ENCODE measurements at regions not wholly inside any gene's neighbourhood (a gene's known extent, or its start where the extent isn't known, plus 50 kb on each side); places are given as distances from the start of the nearest gene placed in this dataset.
"Not testable (repeated sequence)": the region's sequence is repeated elsewhere in the genome, so short reads cannot be mapped to it uniquely, and the experiment has no call there.

GRCh38 chr13:88801361-88801760 lies 1130.2 kb downstream of the SLITRK5 start:
- Histone ChIP-seq H3K4me3 (ENCODE audit: low read depth in 1 of 2, low read length in 2 of 2) (no peak overlapping the region), H3K9me3 (ENCODE audit: control insufficient read depth in 2 of 2, insufficient read depth in 1 of 2, low read depth in 1 of 2, low read length in 1 of 2) (no peaks in the 10 kb centered on the region), H3K4me1 (ENCODE audit: control insufficient read depth in 2 of 2, insufficient read depth in 2 of 2, low read length in 1 of 2) (no peaks in the 10 kb centered on the region), H3K27ac (ENCODE audit: low read depth in 2 of 2, low read length in 1 of 2) (no peak overlapping the region), H3K36me3 (ENCODE audit: control insufficient read depth in 2 of 2, insufficient read depth in 2 of 2, low read length in 1 of 2) (no peaks in the 10 kb centered on the region), H3K27me3 (ENCODE audit: control insufficient read depth in 1 of 2, insufficient read depth in 2 of 2, low read length in 2 of 2) (no peaks in the 10 kb centered on the region)
- 94 to 96% methylated on average over 1 of the region's 1 CpG for WGBS, 2 donors

DNA sequence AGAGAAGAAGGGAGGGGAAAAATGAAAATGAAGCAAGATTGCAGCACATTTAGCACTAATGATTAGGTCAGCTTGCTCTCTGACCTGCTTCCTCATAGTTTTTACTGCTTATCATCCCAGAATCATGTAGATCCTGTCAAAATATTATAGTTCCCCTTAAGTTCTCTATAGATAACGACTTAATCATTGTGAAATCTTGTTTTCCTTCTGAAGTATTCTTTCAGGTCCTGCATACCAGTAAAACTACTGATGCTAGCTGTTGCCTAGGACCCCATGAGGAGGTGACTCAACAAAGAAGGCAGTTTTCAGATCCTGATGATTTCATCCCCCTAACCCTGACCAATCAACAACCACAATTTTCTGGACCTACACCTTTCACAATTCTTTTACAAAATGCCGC lies 1131.7 kb downstream of the SLITRK5 start:
- Histone ChIP-seq H3K27me3 (ENCODE audit: control insufficient read depth in 1 of 2, insufficient read depth in 2 of 2, low read length in 2 of 2) (no peaks in the 10 kb centered on the region), H3K9me3 (ENCODE audit: control insufficient read depth in 2 of 2, insufficient read depth in 1 of 2, low read depth in 1 of 2, low read length in 1 of 2) (no peaks in the 10 kb centered on the region), H3K4me1 (ENCODE audit: control insufficient read depth in 2 of 2, insufficient read depth in 2 of 2, low read length in 1 of 2) (no peaks in the 10 kb centered on the region)

GRCh38 chr13:88806438-88806837 lies 1135.3 kb downstream of the SLITRK5 start:
- Histone ChIP-seq H3K27ac (ENCODE audit: low read depth in 2 of 2, low read length in 1 of 2) (no peak overlapping the region), H3K36me3 (ENCODE audit: control insufficient read depth in 2 of 2, insufficient read depth in 2 of 2, low read length in 1 of 2) (no peaks in the 10 kb centered on the region), H3K4me1 (ENCODE audit: control insufficient read depth in 2 of 2, insufficient read depth in 2 of 2, low read length in 1 of 2) (no peaks in the 10 kb centered on the region), H3K27me3 (ENCODE audit: control insufficient read depth in 1 of 2, insufficient read depth in 2 of 2, low read length in 2 of 2) (no peaks in the 10 kb centered on the region), H3K9me3 (ENCODE audit: control insufficient read depth in 2 of 2, insufficient read depth in 1 of 2, low read depth in 1 of 2, low read length in 1 of 2) (peaks cover 0 to 3% of the 10 kb centered on the region in 2 donors), H3K4me3 (ENCODE audit: low read depth in 1 of 2, low read length in 2 of 2) (no peak overlapping the region)
- WGBS, 2 donors, result 92 to 94% methylated on average over 1 of the region's 1 CpG

More for the DNA sequence above, 1131.7 kb downstream of the SLITRK5 start:
- 60 to 63% methylated on average over 2 of the region's 2 CpGs for WGBS, 2 donors
- no peaks in the 10 kb centered on the region for H3K36me3 ChIP-seq (ENCODE audit: control insufficient read depth in 2 of 2, insufficient read depth in 2 of 2, low read length in 1 of 2)
- H3K27ac ChIP-seq (ENCODE audit: low read depth in 2 of 2, low read length in 1 of 2), result no peak overlapping the region
- no peak overlapping the region for H3K4me3 ChIP-seq (ENCODE audit: low read depth in 1 of 2, low read length in 2 of 2)

- Histone ChIP-seq H3K27ac (ENCODE audit: low read depth in 2 of 2, low read length in 1 of 2) (no peak overlapping the region), H3K36me3 (ENCODE audit: control insufficient read depth in 2 of 2, insufficient read depth in 2 of 2, low read length in 1 of 2) (no peaks in the 10 kb centered on the region), H3K9me3 (ENCODE audit: control insufficient read depth in 2 of 2, insufficient read depth in 1 of 2, low read depth in 1 of 2, low read length in 1 of 2) (no peaks in the 10 kb centered on the region), H3K4me3 (ENCODE audit: low read depth in 1 of 2, low read length in 2 of 2) (no peak overlapping the region), H3K27me3 (ENCODE audit: control insufficient read depth in 1 of 2, insufficient read depth in 2 of 2, low read length in 2 of 2) (no peaks in the 10 kb centered on the region), H3K4me1 (ENCODE audit: control insufficient read depth in 2 of 2, insufficient read depth in 2 of 2, low read length in 1 of 2) (no peaks in the 10 kb centered on the region)
- WGBS, 2 donors, result 78 to 89% methylated on average over 2 of the region's 2 CpGs
Measured at GRCh38 chr13:88817560-88817959, 1146.4 kb downstream of the SLITRK5 start.

- Histone ChIP-seq H3K4me1 (ENCODE audit: control insufficient read depth in 2 of 2, insufficient read depth in 2 of 2, low read length in 1 of 2) (no peaks in the 10 kb centered on the region), H3K27me3 (ENCODE audit: control insufficient read depth in 1 of 2, insufficient read depth in 2 of 2, low read length in 2 of 2) (no peaks in the 10 kb centered on the region), H3K4me3 (ENCODE audit: low read depth in 1 of 2, low read length in 2 of 2) (no peak overlapping the region), H3K9me3 (ENCODE audit: control insufficient read depth in 2 of 2, insufficient read depth in 1 of 2, low read depth in 1 of 2, low read length in 1 of 2) (no peaks in the 10 kb centered on the region), H3K27ac (ENCODE audit: low read depth in 2 of 2, low read length in 1 of 2) (no peak overlapping the region), H3K36me3 (ENCODE audit: control insufficient read depth in 2 of 2, insufficient read depth in 2 of 2, low read length in 1 of 2) (no peaks in the 10 kb centered on the region)
- 75 to 87% methylated on average over 2 of the region's 2 CpGs for WGBS, 2 donors
Measured at GRCh38 chr13:88823114-88823513, 1151.9 kb downstream of the SLITRK5 start.

DNA sequence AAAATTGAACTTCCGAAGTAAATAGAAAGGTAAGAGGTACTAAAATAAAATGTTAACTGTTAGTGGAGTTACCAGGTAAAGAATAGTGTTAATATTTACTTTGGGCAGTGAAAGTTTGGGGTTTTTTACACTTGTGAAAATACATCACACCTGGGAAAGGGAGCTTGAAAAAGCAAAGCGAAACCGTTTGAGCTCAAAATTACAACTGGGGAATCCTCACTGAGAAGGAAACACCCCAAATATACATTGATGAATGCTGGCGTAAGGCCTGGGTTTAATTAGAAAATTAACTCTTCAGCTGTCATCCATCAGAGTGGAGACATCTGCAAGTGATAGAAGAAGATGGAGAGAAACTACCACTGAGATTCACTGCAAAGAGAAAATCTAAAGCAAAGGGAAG lies 1153.0 kb downstream of the SLITRK5 start:
- no peaks in the 10 kb centered on the region for H3K27me3 ChIP-seq (ENCODE audit: control insufficient read depth in 1 of 2, insufficient read depth in 2 of 2, low read length in 2 of 2)
- no peaks in the 10 kb centered on the region for H3K4me1 ChIP-seq (ENCODE audit: control insufficient read depth in 2 of 2, insufficient read depth in 2 of 2, low read length in 1 of 2)
- H3K9me3 ChIP-seq (ENCODE audit: control insufficient read depth in 2 of 2, insufficient read depth in 1 of 2, low read depth in 1 of 2, low read length in 1 of 2), result no peaks in the 10 kb centered on the region
- H3K27ac ChIP-seq (ENCODE audit: low read depth in 2 of 2, low read length in 1 of 2), result no peak overlapping the region
- H3K4me3 ChIP-seq (ENCODE audit: low read depth in 1 of 2, low read length in 2 of 2), result no peak overlapping the region
- 72 to 75% methylated on average over 4 of the region's 4 CpGs for WGBS, 2 donors
- no peaks in the 10 kb centered on the region for H3K36me3 ChIP-seq (ENCODE audit: control insufficient read depth in 2 of 2, insufficient read depth in 2 of 2, low read length in 1 of 2)

- H3K4me3 ChIP-seq (ENCODE audit: low read depth in 1 of 2, low read length in 2 of 2), result no peak overlapping the region
- WGBS, 2 donors, result 87 to 93% methylated on average over 3 of the region's 3 CpGs
- no peaks in the 10 kb centered on the region for H3K4me1 ChIP-seq (ENCODE audit: control insufficient read depth in 2 of 2, insufficient read depth in 2 of 2, low read length in 1 of 2)
- no peaks in the 10 kb centered on the region for H3K27me3 ChIP-seq (ENCODE audit: control insufficient read depth in 1 of 2, insufficient read depth in 2 of 2, low read length in 2 of 2)
- no peaks in the 10 kb centered on the region for H3K9me3 ChIP-seq (ENCODE audit: control insufficient read depth in 2 of 2, insufficient read depth in 1 of 2, low read depth in 1 of 2, low read length in 1 of 2)
- no peak overlapping the region for H3K27ac ChIP-seq (ENCODE audit: low read depth in 2 of 2, low read length in 1 of 2)
- no peaks in the 10 kb centered on the region for H3K36me3 ChIP-seq (ENCODE audit: control insufficient read depth in 2 of 2, insufficient read depth in 2 of 2, low read length in 1 of 2)
Measured at GRCh38 chr13:88840085-88840484, 1168.9 kb downstream of the SLITRK5 start.

GRCh38 chr13:88852293-88852692 lies 1181.1 kb downstream of the SLITRK5 start:
- H3K4me3 ChIP-seq (ENCODE audit: low read depth in 1 of 2, low read length in 2 of 2); H3K27me3 ChIP-seq (ENCODE audit: control insufficient read depth in 1 of 2, insufficient read depth in 2 of 2, low read length in 2 of 2); H3K27ac ChIP-seq (ENCODE audit: low read depth in 2 of 2, low read length in 1 of 2); H3K9me3 ChIP-seq (ENCODE audit: control insufficient read depth in 2 of 2, insufficient read depth in 1 of 2, low read depth in 1 of 2, low read length in 1 of 2); H3K4me1 ChIP-seq (ENCODE audit: control insufficient read depth in 2 of 2, insufficient read depth in 2 of 2, low read length in 1 of 2); H3K36me3 ChIP-seq (ENCODE audit: control insufficient read depth in 2 of 2, insufficient read depth in 2 of 2, low read length in 1 of 2): not testable (repeated sequence)
- 81 to 89% methylated on average over 6 of the region's 6 CpGs for WGBS, 2 donors

DNA sequence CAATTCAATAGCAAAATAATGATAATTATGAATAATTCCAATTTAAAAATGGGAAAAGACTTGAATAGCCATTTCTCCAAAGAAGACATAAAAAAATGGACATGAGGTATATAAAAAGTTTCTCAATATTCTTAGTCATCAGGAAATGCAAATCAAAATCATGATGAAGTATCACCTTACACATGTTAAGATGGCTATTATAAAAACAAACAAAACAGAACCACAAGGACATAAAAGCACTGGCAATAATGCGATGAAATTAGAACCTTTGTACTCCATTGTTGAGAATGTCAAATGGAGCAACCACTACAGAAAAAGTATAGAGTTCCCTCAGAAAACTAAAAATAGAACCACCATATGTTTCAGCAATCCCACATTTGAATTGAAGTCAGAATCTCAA lies 1186.1 kb downstream of the SLITRK5 start:
- Histone ChIP-seq H3K27me3 (ENCODE audit: control insufficient read depth in 1 of 2, insufficient read depth in 2 of 2, low read length in 2 of 2) (no peaks in the 10 kb centered on the region), H3K9me3 (ENCODE audit: control insufficient read depth in 2 of 2, insufficient read depth in 1 of 2, low read depth in 1 of 2, low read length in 1 of 2) (peaks cover 0 to 1% of the 10 kb centered on the region in 2 donors), H3K27ac (ENCODE audit: low read depth in 2 of 2, low read length in 1 of 2) (no peak overlapping the region), H3K36me3 (ENCODE audit: control insufficient read depth in 2 of 2, insufficient read depth in 2 of 2, low read length in 1 of 2) (no peaks in the 10 kb centered on the region), H3K4me3 (ENCODE audit: low read depth in 1 of 2, low read length in 2 of 2) (no peak overlapping the region), H3K4me1 (ENCODE audit: control insufficient read depth in 2 of 2, insufficient read depth in 2 of 2, low read length in 1 of 2) (no peaks in the 10 kb centered on the region)
- WGBS, 2 donors, result 88 to 92% methylated on average over 1 of the region's 1 CpG

DNA sequence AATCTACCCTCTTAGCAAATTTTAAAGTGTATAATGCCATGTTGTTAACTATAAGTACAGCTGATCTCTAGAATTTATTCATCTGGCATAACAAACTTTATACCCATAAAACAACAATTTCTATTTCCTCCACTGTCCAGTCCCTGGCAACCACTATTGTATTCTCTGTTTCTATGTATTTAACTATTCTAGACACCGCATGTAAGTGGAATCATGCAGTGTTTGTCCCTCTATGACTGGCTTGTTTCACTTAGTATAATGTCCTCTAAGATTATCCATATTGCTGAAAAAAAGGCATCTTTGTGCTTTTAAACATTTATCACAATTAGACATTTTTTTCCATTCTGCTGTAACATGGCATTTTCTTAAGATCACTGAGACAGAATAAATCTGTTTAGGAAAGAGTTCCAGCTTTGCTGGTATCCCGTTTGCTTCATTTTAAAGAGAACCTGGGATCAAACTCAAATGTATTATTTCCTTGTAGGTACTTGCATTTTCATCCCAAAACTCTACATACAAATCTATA lies 1191.0 kb downstream of the SLITRK5 start:
- Histone ChIP-seq H3K9me3 (ENCODE audit: control insufficient read depth in 2 of 2, insufficient read depth in 1 of 2, low read depth in 1 of 2, low read length in 1 of 2) (no peaks in the 10 kb centered on the region), H3K4me3 (ENCODE audit: low read depth in 1 of 2, low read length in 2 of 2) (no peak overlapping the region), H3K27me3 (ENCODE audit: control insufficient read depth in 1 of 2, insufficient read depth in 2 of 2, low read length in 2 of 2) (no peaks in the 10 kb centered on the region), H3K27ac (ENCODE audit: low read depth in 2 of 2, low read length in 1 of 2) (no peak overlapping the region), H3K4me1 (ENCODE audit: control insufficient read depth in 2 of 2, insufficient read depth in 2 of 2, low read length in 1 of 2) (no peaks in the 10 kb centered on the region), H3K36me3 (ENCODE audit: control insufficient read depth in 2 of 2, insufficient read depth in 2 of 2, low read length in 1 of 2) (no peaks in the 10 kb centered on the region)
- WGBS, 2 donors, result 70 to 73% methylated on average over 2 of the region's 2 CpGs

All from esophagus (tissue), 2 donors.